ENCODE measurements at regions not wholly inside any gene's neighbourhood (a gene's known extent, or its start where the extent isn't known, plus 50 kb on each side); places are given as distances from the start of the nearest gene placed in this dataset.

DNA sequence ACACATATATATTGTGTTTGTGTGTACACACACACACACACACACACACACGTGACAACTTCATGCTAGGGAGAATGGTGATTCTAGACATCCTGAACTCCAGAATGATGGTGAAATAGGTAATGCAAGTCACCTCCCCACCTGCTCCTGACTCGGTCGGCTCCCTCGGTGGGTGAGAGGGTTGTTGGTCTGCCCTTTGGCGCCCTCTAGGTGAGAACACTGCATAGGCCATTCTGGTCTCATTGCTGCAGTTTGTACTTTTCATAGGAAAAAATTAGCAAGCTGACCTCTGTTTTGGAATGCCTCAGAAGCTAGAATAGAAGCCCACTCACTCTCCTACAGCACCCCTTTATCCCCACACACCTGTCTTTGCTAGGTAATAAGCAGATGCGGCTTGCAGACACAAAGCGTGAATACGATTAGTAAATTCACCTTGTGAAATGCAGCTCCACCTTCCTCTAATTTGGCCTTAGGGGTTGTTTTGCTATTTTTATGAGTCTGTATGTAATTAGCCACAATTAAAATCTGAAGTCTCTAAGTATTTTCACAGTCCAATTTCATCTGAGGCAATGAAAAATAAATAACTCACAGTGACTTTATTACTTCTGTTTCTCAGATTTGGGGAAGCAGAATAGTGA is 130.0 kb upstream of the KCNJ15 start:
- TF ChIP-seq, protein P1, sequence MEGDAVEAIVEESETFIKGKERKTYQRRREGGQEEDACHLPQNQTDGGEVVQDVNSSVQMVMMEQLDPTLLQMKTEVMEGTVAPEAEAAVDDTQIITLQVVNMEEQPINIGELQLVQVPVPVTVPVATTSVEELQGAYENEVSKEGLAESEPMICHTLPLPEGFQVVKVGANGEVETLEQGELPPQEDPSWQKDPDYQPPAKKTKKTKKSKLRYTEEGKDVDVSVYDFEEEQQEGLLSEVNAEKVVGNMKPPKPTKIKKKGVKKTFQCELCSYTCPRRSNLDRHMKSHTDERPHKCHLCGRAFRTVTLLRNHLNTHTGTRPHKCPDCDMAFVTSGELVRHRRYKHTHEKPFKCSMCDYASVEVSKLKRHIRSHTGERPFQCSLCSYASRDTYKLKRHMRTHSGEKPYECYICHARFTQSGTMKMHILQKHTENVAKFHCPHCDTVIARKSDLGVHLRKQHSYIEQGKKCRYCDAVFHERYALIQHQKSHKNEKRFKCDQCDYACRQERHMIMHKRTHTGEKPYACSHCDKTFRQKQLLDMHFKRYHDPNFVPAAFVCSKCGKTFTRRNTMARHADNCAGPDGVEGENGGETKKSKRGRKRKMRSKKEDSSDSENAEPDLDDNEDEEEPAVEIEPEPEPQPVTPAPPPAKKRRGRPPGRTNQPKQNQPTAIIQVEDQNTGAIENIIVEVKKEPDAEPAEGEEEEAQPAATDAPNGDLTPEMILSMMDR (IDR thresholded peaks at IDR 0.05), result peak in 2 of 3 experiments; percentile 24 to 49
- no peak for TF ChIP-seq POLR2A (IDR thresholded peaks at IDR 0.05)
